ENCODE measurements at regions not wholly inside any gene's neighbourhood (a gene's known extent, or its start where the extent isn't known, plus 50 kb on each side); places are given as distances from the start of the nearest gene placed in this dataset.
"Not testable (repeated sequence)": the region's sequence is repeated elsewhere in the genome, so short reads cannot be mapped to it uniquely, and the experiment has no call there.

- ATAC-seq (ENCODE audit: insufficient number of reproducible peaks, low FRiP score, low read depth) (no peak), DNase-seq (ENCODE audit: low spot score) (no peak)
- Histone ChIP-seq H3K36me3 (no peaks in the 10 kb centered on the region), H3K27me3 (replicated peaks; ENCODE audit: insufficient read depth) (no peaks in the 10 kb centered on the region), H3K4me1 (ENCODE audit: control insufficient read depth in 1 of 2, low read depth in 2 of 2) (no peaks in the 10 kb centered on the region), H3K9me3 (no peaks in the 10 kb centered on the region), H3K27ac (no peak overlapping the region), H3K4me3 (no peak overlapping the region)
- TF ChIP-seq CTCF (IDR thresholded peaks at IDR 0.05): no peak
Observed at GRCh38 chr4:160362478-160362877, 1259.6 kb downstream of the RAPGEF2 start.

- no peaks in the 10 kb centered on the region for H3K36me3 ChIP-seq
- H3K9me3 ChIP-seq: no peaks in the 10 kb centered on the region
- no peaks in the 10 kb centered on the region for H3K4me1 ChIP-seq (ENCODE audit: control insufficient read depth in 1 of 2, low read depth in 2 of 2)
- no peaks in the 10 kb centered on the region for H3K27me3 ChIP-seq (replicated peaks; ENCODE audit: insufficient read depth)
- TF ChIP-seq CTCF (IDR thresholded peaks at IDR 0.05): no peak
- no peak overlapping the region for H3K27ac ChIP-seq
- no peak for ATAC-seq (ENCODE audit: insufficient number of reproducible peaks, low FRiP score, low read depth)
- DNase-seq (ENCODE audit: low spot score): no peak
- no peak overlapping the region for H3K4me3 ChIP-seq
Observed at GRCh38 chr4:160364217-160364616, 1261.3 kb downstream of the RAPGEF2 start.

- H3K9me3 ChIP-seq; H3K4me1 ChIP-seq (ENCODE audit: control insufficient read depth in 1 of 2, low read depth in 2 of 2); H3K4me3 ChIP-seq; H3K27ac ChIP-seq; H3K27me3 ChIP-seq (replicated peaks; ENCODE audit: insufficient read depth); H3K36me3 ChIP-seq; ATAC-seq (ENCODE audit: insufficient number of reproducible peaks, low FRiP score, low read depth); DNase-seq (ENCODE audit: low spot score): not testable (repeated sequence)
Observed at GRCh38 chr4:160364665-160365064, 1261.8 kb downstream of the RAPGEF2 start.

- not testable (repeated sequence) for H3K4me1 ChIP-seq (ENCODE audit: control insufficient read depth in 1 of 2, low read depth in 2 of 2); H3K27ac ChIP-seq; H3K4me3 ChIP-seq; H3K36me3 ChIP-seq; DNase-seq (ENCODE audit: low spot score); H3K27me3 ChIP-seq (replicated peaks; ENCODE audit: insufficient read depth); ATAC-seq (ENCODE audit: insufficient number of reproducible peaks, low FRiP score, low read depth); H3K9me3 ChIP-seq
Observed at GRCh38 chr4:160365383-160365782, 1262.5 kb downstream of the RAPGEF2 start.

GRCh38 chr4:160370046-160370445, 1267.2 kb downstream of the RAPGEF2 start:
- no peak for ATAC-seq (ENCODE audit: insufficient number of reproducible peaks, low FRiP score, low read depth)
- Histone ChIP-seq H3K4me3 (no peak overlapping the region), H3K27ac (no peak overlapping the region), H3K36me3 (no peaks in the 10 kb centered on the region), H3K9me3 (no peaks in the 10 kb centered on the region), H3K27me3 (replicated peaks; ENCODE audit: insufficient read depth) (no peaks in the 10 kb centered on the region), H3K4me1 (ENCODE audit: control insufficient read depth in 1 of 2, low read depth in 2 of 2) (no peaks in the 10 kb centered on the region)
- no peak for DNase-seq (ENCODE audit: low spot score)
- no peak for TF ChIP-seq CTCF (IDR thresholded peaks at IDR 0.05)

GRCh38 chr4:160371446-160371845, 1268.6 kb downstream of the RAPGEF2 start:
- Histone ChIP-seq H3K36me3 (no peaks in the 10 kb centered on the region), H3K27me3 (replicated peaks; ENCODE audit: insufficient read depth) (no peaks in the 10 kb centered on the region), H3K27ac (no peak overlapping the region), H3K4me1 (ENCODE audit: control insufficient read depth in 1 of 2, low read depth in 2 of 2) (no peaks in the 10 kb centered on the region), H3K9me3 (no peaks in the 10 kb centered on the region), H3K4me3 (no peak overlapping the region)
- ATAC-seq (ENCODE audit: insufficient number of reproducible peaks, low FRiP score, low read depth) (no peak), DNase-seq (ENCODE audit: low spot score) (no peak)
- no peak for TF ChIP-seq CTCF (IDR thresholded peaks at IDR 0.05)

Data from thoracic aorta (tissue), 2 donors.